ENCODE measurements at regions not wholly inside any gene's neighbourhood (a gene's known extent, or its start where the extent isn't known, plus 50 kb on each side); places are given as distances from the start of the nearest gene placed in this dataset.
A peak's percentile ranks its signal among the peaks of the same experiment; 100 is the strongest.

DNA sequence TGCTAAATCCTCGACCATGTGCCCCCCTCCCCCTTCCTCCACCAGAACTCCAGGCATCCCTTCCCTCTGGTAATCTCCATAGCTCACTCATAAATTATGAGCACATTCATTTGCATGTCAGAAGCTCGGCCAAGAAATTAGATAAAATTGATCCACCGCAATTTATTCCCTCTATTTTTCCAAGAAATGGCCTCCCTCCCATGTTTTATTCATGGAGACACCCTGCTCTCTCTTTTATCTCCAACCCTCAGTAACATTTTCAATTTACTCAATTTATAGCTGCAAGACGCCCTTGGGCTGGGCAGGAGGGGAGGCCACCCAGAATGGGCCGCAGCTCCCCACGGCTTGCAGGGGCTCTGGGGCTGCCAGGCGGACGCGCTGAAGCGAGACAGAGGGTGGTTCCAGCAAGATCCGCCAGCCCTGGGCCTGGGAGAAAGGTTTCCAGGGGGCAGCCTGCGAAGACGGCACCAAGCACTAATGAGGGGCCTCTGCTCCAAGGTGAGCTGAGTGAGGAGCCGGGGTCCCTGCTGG lies 54.7 kb upstream of the ZNF423 start:
- no peak for DNase-seq (ENCODE audit: low read depth, low spot score)

DNA sequence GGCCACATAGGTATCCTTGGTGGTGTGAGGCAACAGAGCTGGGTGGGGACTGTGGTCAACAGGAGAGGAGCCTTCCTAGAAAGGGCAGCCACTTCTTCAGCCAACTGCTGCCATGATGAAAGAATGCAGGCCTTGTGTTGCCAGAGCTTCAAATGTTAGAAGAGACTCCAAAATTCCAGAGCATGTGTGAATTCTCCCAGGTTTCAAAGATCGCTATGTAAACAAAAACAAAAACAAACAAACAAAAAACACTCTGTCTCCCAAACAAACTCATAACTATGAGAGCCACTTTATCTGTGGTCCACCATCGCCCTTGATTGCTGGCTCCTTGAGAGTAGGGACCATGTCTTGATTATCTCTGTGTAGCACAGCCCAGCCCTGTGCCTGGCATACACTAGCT lies 55.5 kb upstream of the ZNF423 start:
- no peak for DNase-seq (ENCODE audit: low read depth, low spot score)

DNA sequence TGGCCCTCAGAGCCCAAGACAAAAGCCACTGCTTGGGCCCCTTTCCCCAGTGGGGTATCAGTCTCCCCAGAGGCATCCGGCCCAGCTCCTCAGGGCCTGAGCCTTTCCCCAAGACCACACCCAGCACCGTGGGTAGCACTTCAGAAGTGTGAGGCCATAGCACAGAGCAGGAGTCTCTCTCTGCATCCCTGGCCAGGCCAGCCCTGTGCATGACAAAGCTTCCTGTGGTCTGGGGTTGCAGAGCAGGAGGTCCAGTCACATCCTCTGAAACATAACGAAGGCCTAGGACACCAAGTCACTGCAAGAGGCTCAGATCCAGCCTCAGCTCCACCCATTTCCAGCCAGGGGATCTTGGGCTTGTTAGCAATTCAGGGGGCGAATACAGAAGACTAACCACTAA lies 56.8 kb upstream of the ZNF423 start:
- DNase-seq (ENCODE audit: low read depth, low spot score): peak; percentile 19

DNA sequence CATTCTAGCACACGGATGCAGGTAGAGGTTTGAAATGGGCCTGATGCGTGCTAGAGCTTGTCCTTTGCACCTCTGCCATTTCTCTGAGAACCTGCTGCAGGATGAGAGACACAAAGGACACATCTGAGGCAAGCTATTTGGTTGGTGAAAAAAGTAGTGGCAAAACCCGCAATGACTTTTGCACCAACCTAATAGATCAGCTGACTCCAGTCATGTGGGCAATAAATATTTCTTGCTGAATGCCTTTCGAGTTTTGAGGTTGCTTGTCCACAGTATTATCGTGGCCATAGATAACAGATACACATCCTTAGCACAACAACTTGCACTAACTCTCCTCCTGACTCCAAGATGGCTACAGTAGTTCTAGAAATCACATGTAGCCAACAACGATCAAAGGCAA lies 57.8 kb upstream of the ZNF423 start:
- no peak for DNase-seq (ENCODE audit: low read depth, low spot score)

DNA sequence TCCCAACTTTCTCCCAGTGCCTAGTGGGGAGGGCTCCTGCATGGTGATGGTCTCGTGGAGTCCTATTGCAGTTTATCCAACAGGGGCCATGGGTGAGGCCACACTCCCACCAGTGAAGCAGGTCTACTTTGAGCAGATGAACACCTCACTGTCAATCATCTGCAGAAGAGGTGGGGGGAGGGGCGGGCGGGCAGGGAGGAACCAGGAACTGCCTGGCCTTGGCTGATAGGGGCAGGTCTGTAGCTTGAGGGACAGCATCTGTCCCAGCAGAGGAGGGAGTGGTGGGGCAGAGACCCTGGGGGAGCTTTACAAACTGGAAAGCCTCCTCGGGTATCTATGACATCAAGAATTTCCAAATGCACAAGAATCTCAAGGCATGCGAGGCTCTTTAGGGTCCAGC lies 58.7 kb upstream of the ZNF423 start:
- DNase-seq (ENCODE audit: low read depth, low spot score): no peak

DNA sequence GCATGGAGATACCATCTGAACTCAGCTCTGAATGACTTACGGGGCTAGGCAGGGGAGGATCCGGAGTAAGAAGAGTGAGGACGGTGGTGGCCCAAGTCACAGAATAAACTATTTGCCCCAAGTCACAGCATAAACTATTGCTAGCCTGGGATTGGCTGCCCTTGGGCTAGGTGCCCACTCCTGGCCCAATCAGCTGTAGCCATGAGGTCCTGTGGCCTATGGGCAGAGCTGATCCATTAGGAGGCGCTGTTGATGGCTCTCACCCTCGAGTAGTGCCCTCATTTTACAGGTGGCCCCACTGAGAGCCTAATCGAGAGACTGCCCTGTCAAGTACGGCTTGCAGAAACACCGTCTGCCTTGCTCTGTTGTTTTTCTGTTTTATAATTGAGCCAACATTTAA lies 62.3 kb upstream of the ZNF423 start:
- DNase-seq (ENCODE audit: low read depth, low spot score): no peak

DNA sequence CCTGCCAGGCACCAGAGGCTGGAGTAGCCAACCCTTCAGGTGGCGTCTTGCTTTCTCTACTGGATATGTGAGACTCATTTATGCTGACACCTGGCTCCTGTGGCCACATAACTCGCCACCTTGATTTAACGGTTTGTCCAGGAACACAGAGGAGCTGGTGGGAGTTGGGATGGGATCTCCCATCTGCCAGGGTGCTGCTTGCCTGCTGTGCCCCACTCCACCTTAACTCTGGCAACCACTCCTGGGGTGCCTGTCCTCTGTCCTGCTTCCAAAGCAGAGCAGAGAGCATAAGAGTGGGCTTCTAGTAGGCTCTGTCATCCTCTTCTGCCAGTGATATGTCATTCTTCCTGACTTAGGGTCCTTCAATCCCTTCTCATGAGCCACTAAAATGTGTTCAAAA lies 63.4 kb upstream of the ZNF423 start:
- DNase-seq (ENCODE audit: low read depth, low spot score): no peak

DNA sequence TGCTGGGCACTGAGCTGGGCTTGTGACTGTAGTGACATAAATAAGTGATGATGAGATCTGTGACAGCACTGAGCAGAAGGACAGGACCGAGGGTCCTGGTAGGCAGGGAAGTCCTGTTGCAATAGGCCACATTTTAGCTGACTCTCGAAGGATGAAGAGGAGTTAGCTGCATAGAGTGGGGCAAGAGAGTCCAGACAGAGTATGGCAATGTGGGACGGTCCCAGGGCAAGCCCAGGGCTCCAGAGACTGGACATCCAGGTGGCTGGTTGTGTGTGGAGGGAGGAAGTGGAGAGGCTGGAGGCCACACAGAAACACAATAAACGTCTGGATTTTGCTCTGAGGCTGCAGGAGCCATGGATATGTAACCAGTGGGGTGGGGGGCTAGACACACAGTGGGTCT lies 64.5 kb upstream of the ZNF423 start:
- DNase-seq (ENCODE audit: low read depth, low spot score): no peak

DNA sequence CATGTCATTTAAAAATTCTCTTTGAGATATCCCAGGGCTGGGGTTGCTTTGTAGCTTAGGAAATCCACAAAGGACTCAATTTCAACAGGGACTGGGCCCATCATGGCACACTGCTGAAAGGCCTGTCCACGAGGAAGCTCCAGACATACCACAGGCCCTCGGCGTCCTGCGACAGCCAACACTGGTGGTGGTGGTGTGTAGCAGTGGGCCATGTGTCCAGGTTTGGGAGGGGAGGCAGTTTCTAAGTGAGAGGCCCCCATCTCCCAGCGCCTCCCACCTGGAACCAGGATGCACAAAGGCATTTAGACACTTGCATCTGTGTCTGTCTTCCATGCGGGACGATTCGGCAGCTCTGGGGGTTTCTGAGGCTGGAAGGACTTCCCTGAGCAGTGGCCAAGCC lies 65.2 kb upstream of the ZNF423 start:
- DNase-seq (ENCODE audit: low read depth, low spot score): no peak

DNA sequence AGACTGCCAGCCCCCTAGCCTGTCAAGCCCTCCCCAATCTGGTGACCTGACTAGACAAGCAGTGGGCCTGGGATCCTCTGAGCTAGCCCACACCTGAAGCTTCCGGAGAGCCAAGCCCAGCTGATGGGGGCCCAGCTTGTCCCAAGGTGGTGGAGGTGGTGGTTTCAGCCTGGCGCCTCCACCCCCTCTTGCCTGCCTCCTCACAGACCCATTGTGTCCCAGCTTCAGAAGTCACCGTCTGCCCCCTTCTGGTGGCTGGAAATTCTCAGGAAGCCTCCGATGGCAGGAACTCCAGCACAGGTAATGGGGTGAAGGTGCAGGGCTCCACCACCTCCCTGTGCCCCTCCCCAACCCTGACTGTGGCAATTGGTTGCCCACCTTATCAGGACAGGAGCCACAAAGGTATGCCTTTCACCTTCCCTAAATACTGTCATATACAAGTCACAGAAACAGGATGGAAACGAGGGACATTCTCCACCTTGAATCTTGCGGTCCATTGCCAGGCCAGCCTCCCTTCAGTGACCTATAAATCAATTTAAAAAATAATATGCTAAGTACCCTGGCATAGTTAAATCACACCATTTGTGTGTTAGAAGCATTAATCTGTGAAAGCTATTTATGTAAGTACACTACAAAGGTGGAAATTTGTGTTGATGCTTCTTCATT lies 66.0 kb upstream of the ZNF423 start:
- peak; percentile 83 for DNase-seq (ENCODE audit: low read depth, low spot score)

DNA sequence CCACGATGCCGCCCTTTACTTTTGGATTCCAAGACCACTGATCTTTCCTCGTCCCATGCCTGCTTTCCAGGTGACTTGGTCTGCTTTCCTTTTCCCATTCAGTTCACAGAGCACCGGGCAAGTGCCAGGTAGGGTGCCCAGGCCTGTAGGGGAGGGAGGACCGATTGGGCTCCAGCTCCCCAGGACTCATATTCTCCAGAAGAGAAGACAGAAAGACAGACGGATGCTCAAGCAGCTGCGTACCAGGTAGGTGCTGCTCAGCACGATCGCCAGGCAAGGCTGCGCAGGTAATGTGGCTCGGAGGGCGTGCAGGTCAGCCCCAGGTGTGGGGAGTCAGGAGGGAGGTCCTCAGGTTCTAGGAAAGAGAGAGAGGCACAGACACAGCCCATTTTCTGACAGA lies 67.5 kb upstream of the ZNF423 start:
- no peak for DNase-seq (ENCODE audit: low read depth, low spot score)

DNA sequence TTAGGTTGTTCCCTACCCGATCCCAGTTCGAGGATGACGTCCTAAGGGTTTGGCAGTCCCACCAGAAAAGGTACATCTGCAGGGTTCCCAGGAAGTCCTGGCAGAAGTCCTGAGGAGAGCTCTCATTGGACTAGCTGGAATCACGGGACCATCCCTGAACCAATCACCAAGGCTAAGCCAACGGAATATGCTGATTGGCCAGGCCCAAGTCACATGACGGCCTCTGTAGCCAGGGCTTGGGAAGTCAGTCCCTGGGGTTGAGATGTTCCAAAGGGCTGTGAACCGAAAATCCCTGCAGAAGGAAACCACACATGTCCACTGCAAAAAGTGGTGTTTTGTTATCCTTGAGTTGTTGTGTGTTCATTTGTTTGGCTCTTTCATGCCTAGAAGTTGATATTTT lies 68.2 kb upstream of the ZNF423 start:
- DNase-seq (ENCODE audit: low read depth, low spot score): no peak

DNA sequence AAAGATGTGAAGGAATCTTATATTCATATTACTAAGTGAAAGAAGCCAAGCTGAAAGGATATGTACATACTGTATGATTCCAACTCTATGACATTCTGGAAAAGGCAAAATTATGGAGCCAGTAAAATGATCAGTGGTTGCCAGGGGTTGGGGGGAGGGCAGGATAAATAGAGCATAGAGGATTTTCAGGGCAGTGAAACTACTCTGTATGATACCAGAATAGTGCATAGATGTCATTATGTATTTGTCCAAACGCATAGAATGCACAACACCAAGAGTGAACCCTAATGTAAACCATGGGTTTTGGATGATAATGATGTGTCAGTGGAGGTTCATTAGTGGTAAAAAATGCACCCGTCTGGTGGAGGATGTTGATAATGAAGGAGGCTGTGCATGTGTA lies 71.0 kb upstream of the ZNF423 start:
- DNase-seq (ENCODE audit: low read depth, low spot score): no peak

DNA sequence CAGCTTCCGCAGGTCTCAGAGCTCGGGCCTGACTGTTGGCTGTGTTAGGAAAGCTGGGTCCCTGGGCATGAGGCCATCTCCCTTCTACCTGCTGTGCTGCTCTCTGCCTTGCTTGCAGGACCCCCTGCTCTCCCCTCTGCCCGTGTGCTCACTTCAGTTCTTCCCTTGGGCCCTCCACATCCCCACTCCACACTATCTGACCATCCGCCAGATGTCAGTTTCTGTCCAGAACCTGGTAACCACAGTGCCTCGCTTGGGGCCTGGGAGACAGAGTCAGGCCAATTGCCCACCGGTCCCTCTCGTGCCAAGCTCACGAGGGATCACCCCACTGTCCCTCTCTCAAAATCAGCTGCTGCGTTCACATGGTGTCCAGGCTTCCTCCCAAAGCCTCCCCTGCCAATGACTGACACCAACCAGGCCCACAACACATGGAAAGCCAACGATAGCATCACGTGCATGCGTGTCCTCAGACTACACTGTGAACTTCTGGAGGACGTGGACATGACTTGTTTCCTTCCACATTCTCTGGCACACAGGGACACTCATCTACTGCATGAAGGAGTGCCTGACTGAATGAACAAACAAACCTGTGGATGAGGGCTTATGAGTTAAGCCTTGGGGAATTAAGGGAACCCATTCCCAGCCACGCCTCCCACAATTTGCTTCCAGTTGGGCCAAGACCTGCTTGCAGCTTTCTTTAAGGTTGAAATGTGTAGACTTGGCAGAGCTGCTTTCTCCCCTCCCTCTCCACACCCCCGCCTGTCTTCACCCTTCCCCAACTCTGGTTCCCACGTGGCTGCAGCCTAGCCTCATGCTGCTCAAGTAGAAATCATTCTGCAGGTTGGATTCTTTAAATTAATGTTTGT lies 72.5 kb upstream of the ZNF423 start:
- DNase-seq (ENCODE audit: low read depth, low spot score): no peak

DNA sequence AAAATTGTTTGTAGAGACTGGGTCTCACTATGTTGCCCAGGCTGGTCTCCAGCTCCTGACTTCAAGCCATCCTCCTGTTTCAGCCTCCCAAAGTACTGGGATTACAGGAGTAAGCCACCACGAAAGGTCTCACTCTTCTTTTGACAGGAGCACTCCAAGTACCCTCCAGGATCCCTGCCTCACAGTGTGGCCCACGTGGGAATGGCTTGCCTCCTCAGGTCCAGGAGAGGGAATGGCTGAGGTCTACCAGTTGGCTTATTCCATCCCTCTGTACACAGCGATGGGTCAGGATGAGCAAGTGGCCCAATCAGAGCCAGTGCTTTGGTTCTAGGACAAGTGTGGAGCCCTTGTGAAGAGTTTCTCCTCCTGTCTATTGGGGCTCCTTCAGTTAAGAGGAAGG lies 73.7 kb upstream of the ZNF423 start:
- DNase-seq (ENCODE audit: low read depth, low spot score): no peak

DNA sequence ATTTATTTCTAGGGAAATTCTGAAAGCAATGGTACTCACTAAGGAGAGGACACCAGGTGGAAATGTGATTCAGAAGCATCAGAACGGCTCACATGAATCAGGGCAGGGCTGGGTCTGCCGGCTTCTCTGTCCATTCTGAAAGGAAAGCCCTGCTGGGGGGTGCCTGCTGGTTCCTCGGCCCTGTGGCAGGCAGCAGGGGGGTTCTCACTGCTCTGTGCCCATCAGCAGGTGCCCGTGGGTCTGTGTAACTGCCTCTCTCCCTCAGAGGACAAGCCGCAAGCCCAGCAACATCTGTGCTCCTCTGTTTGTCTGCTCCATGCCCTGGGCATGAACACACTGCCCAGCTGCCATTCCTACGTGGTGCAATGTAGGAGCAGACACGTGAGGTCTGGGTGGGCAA lies 74.9 kb upstream of the ZNF423 start:
- no peak for DNase-seq (ENCODE audit: low read depth, low spot score)

DNA sequence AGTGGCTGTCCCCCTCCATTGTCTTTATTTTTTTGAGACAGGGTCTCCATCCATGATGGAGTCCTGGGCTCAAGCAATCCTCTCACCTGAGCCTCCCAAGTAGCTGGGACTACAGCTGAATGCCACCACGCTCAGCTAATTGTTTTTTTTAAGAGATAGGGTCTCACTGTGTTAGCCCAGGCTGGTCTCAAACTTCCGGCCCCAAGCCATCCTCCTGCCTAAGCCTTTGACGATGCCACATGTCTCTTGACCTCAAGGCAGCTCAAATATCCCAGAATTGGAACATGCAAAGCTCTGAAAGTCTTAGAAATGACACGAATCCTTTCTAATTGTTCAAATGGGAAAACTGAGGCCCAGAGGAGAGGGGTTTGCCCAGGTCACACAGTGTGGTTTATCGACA lies 75.4 kb upstream of the ZNF423 start:
- no peak for DNase-seq (ENCODE audit: low read depth, low spot score)

DNA sequence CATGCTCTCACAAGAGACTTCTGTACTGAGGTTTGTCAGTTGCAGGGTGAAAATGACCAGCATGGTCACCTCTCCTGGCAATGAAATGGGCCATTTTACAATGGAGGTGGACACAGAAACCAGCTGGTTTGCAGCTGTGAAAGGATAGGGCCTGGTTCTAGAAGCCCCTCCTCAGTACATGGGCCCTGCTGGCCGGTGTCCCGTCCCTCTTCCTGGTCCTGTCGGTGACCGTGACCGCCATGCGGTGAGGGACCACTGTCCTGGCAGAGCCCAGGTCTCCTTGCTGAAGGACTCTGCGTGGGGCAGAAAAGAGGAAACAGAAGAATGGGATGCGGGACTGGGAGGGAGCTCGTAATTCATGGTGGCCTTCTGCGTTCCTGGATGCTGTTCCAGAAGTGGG lies 76.0 kb upstream of the ZNF423 start:
- no peak for DNase-seq (ENCODE audit: low read depth, low spot score)

DNA sequence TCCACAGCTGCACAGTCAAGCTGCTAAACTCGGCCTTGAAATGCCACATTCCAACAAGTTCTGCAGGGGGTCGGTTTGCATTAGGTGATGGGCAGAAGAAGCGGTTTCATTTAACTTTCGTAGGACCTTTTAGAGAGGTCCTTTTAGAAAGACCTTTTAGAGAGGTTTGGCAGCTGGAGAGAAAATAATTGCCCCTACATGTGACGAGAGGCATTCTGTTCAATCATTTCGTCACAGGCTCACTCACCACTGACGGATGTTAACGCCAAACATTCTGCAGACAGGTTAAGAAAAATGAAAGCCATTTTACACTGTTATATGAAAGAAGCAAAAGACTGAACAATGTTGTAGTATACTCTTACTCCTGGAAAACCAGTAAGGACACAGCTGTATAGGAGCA lies 76.5 kb upstream of the ZNF423 start:
- no peak for DNase-seq (ENCODE audit: low read depth, low spot score)

DNA sequence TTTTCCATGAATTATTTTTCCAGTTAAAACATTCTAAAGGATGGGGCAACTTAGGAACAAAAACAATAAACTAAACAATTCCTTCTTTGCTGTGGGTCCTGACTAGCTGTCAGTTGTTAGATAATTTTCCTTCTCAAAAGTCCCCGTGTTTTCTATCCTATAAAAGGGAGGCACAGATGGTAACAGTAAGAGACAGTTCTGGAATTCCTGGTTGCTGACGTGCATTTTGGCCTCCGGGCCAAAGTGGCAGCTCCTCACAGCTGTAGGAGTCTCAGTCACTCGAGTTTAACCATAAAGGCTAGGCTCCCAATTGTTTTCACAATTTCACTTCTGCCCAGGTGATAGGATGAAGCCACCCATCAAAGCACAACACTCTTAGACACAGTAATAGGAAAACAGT lies 77.0 kb upstream of the ZNF423 start:
- peak; percentile 26 for DNase-seq (ENCODE audit: low read depth, low spot score)

DNA sequence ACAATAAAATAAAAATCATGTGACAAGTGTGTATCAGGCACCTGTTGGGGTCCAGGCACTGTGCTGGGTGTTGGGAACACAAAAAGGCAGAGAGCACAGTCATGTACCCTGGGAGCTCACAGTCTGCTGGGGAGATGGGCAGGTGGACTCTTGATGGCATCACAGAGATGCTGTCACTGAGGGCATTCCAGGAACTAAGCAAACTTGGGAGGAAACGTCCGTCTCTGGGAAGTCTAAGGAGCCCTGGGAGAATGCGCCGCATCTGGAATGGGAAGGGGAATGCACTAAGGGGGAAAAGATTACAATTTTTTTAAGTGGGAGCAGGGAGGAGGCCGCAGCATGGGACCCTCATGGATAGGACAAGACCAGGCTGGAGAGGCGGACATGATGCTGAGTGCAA lies 80.9 kb upstream of the ZNF423 start:
- DNase-seq (ENCODE audit: low read depth, low spot score): no peak

DNA sequence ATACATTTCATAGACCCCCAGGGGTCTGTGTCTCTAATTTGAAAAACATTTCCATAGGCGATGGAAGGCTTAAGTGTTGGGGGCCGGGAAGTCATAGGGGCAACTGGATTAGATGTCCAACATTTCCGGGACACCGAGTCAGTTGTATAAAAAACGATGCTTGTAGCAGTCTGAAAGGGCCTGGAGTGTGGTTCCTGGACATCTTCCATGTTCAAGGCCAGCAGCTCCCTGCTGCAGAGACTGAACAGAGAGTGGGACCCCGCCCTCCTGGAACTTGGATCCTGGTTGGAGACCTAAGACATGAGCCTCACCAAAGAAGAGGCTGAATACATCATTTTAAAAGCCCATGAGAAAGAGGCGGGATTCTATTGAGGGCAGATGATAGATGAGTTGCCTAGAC lies 82.0 kb upstream of the ZNF423 start:
- DNase-seq (ENCODE audit: low read depth, low spot score): no peak

DNA sequence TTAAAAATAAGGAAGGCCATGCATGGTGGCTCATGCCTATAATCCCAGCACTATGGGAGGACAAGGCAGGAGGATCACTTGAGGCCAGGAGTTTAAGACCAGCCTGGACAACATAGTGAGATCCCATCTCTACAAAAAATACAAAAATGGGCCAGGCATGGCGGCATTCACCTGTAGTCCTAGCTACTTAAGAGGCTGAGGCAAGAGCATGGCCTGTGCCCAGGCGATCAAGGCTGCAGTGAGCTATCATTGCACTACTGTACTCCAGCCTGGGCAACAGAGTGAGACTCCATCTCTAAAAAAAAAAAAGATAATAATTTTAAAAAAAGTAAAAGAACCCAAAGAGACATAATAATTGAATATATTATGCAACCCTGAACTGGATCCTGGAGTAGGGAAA lies 83.6 kb upstream of the ZNF423 start:
- DNase-seq (ENCODE audit: low read depth, low spot score): no peak

All from astrocyte of the hippocampus (primary cell).